Transverse colon (tissue), 4 donors: ENCODE measurements at regions not wholly inside any gene's neighbourhood (a gene's known extent, or its start where the extent isn't known, plus 50 kb on each side); places are given as distances from the start of the nearest gene placed in this dataset.

Experiments
- CTCF ChIP-seq, 5 experiments: fragments of 200-600 bp in 3 of 5; fragments of 450-650 bp in 2 of 5; sonication (generic) in 3 of 5; IDR thresholded peaks; 1 replicate in 2 of 5; 2 replicates in 3 of 5; pipeline ENCODE4 v1.5.1; 2016 to 2017; ENCODE audit warnings: antibody characterized with exemption in 5 of 5, inconsistent platforms in 3 of 5, mild to moderate bottlenecking in 2 of 5, moderate library complexity in 1 of 5
- POLR2A ChIP-seq: fragments of 450-650 bp; IDR thresholded peaks from one replicate; pipeline ENCODE4 v1.6.1; 2016; ENCODE audit warnings: antibody characterized with exemption, mild to moderate bottlenecking, moderate library complexity
- POLR2AphosphoS5 ChIP-seq, 3 donors: sonication (generic); formaldehyde crosslinking; IDR thresholded peaks; one replicate each; pipeline ENCODE4 v1.6.1; 2016; ENCODE audit warnings: antibody characterized with exemption in 3 of 3

GRCh38 chr4:119977076-119977940 is 89.3 kb downstream of the MAD2L1 start:
- TF ChIP-seq CTCF (IDR thresholded peaks at IDR 0.05) (no peak), POLR2A (no peak), POLR2AphosphoS5 (IDR thresholded peaks at IDR 0.05) (peak; percentile 46 to 57 (median 48))
